ENCODE measurements at regions not wholly inside any gene's neighbourhood (a gene's known extent, or its start where the extent isn't known, plus 50 kb on each side); places are given as distances from the start of the nearest gene placed in this dataset.

- in situ Hi-C loops (cut with MboI; ENCODE audit: low sequenced_read_pairs, unreplicated experiment) = no loop called here
- TF ChIP-seq CTCF (IDR thresholded peaks at IDR 0.05; ENCODE audit: borderline replicate concordance, control extremely low read depth, extremely low read depth, insufficient read depth, missing control alignments) = no peak
- DNase-seq (ENCODE audit: low spot score) = no peak
These were observed 509.3 kb upstream of the TGFBR2 start for GRCh38 chr3:30097022-30097650.

- in situ Hi-C loops (cut with MboI; ENCODE audit: low sequenced_read_pairs, unreplicated experiment) = no loop called here
- TF ChIP-seq CTCF (IDR thresholded peaks at IDR 0.05; ENCODE audit: borderline replicate concordance, control extremely low read depth, extremely low read depth, insufficient read depth, missing control alignments) = no peak
- no peak for DNase-seq (ENCODE audit: low spot score)
These were observed 508.2 kb upstream of the TGFBR2 start for GRCh38 chr3:30098243-30098642.

- TF ChIP-seq CTCF (IDR thresholded peaks at IDR 0.05; ENCODE audit: borderline replicate concordance, control extremely low read depth, extremely low read depth, insufficient read depth, missing control alignments) = no peak
- DNase-seq (ENCODE audit: low spot score) = no peak
- in situ Hi-C loops (cut with MboI; ENCODE audit: low sequenced_read_pairs, unreplicated experiment) = no loop called here
These were observed 507.5 kb upstream of the TGFBR2 start for GRCh38 chr3:30098653-30099455.

GRCh38 chr3:30102356-30102755 is 504.0 kb upstream of the TGFBR2 start:
- no peak for TF ChIP-seq CTCF (IDR thresholded peaks at IDR 0.05; ENCODE audit: borderline replicate concordance, control extremely low read depth, extremely low read depth, insufficient read depth, missing control alignments)
- in situ Hi-C loops (cut with MboI; ENCODE audit: low sequenced_read_pairs, unreplicated experiment) = no loop called here
- DNase-seq (ENCODE audit: low spot score) = no peak

GRCh38 chr3:30103186-30103585 is 503.2 kb upstream of the TGFBR2 start:
- no peak for DNase-seq (ENCODE audit: low spot score)
- TF ChIP-seq CTCF (IDR thresholded peaks at IDR 0.05; ENCODE audit: borderline replicate concordance, control extremely low read depth, extremely low read depth, insufficient read depth, missing control alignments) = no peak
- in situ Hi-C loops (cut with MboI; ENCODE audit: low sequenced_read_pairs, unreplicated experiment) = no loop called here

- no peak for DNase-seq (ENCODE audit: low spot score)
- in situ Hi-C loops (cut with MboI; ENCODE audit: low sequenced_read_pairs, unreplicated experiment) = no loop called here
- TF ChIP-seq CTCF (IDR thresholded peaks at IDR 0.05; ENCODE audit: borderline replicate concordance, control extremely low read depth, extremely low read depth, insufficient read depth, missing control alignments) = no peak
These were observed 498.9 kb upstream of the TGFBR2 start for GRCh38 chr3:30107531-30107930.
